SU-DHL-6 (cell line): ENCODE measurements at regions not wholly inside any gene's neighbourhood (a gene's known extent, or its start where the extent isn't known, plus 50 kb on each side); places are given as distances from the start of the nearest gene placed in this dataset.

Experiments used
- CTCF ChIP-seq: fragments of 200-600 bp; sonication (generic); IDR thresholded peaks from one replicate; pipeline ENCODE4 v1.5.1; 2017; ENCODE audit warnings: antibody characterized with exemption, mild to moderate bottlenecking, low read length, moderate library complexity; ENCODE audit not compliant: insufficient read depth, poor library complexity, severe bottlenecking
- EZH2phosphoT487 ChIP-seq: fragments of 200-600 bp; sonication (generic), shearing (Covaris generic); conservative IDR thresholded peaks from 2 replicates; pipeline ENCODE4 v1.6.1; 2018; ENCODE audit warnings: mild to moderate bottlenecking, antibody characterized with exemption, low read length, moderate library complexity, mixed read lengths

GRCh38 chr1:148289647-148290046 lies 137.6 kb upstream of the NBPF11 start:
- TF ChIP-seq CTCF (no peak), EZH2phosphoT487 (no peak)
